AG20443 (cell line): ENCODE measurements at regions not wholly inside any gene's neighbourhood (a gene's known extent, or its start where the extent isn't known, plus 50 kb on each side); places are given as distances from the start of the nearest gene placed in this dataset.

Experiments
- DNase-seq: peaks from one replicate; pipeline ENCODE4 v3.0.0; 2012; ENCODE audit warnings: low spot score, mixed read lengths

- DNase-seq = no peak
Observed at GRCh38 chr16:63372283-63372682, 1336.0 kb upstream of the CDH8 start.

DNA sequence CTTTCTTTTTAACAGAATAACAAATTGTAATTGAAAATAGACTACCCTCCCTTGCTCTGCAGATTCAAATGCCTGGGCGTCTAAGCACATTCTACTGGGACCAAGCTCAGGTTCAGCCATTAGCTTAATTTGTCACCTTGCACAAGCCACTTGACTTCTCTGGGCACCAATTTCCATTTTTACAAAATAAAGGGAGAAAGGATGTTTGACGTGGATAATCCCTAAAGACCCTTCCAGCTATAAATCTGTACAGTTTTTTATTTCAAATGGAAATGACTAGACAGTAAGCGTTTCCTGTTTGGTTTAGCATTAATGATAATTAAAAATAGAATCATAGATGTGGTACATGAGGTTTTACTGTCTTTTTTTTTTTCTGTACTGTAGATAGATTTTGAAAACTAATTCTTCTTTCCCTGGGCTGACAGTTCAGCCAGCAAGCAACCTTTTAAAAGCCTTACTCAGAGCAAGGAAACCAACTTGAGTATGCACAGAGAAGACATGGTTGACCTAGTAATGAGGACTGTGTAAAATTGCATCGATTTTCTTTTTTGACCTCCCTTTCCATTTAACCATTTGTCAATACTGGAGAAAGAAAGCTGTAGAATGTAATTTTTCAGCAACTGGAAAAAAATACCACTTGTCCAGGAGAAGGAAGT lies 1329.5 kb upstream of the CDH8 start:
- DNase-seq = no peak

GRCh38 chr16:63363738-63364137 lies 1327.5 kb upstream of the CDH8 start:
- no peak for DNase-seq

DNA sequence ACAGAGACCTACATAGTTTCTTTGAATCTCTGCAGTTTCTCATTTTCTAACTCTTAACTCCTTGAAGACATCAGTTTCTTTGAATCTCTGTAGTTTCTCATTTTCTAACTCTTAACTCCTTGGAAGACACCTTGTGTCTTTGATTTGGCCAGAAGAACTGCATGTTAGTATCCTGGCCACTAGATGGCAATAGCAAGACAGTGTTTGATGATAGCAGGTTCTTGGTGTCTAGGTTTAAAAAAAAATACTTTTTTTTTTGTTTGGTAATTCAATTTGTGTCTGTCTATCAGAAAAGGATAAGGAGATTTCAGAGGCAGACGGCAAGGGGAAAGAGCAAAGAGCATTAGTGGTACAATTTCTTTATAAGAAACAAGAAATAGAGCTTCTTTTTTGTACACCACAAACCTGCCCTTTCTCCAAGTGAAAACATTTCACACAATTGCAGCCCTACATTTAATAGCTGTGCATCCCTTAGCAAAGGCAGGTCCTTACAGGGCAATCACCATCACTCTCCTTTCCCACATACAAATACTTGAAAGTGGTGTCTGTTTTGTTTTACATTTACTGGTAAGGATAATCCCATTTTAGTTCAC lies 1324.9 kb upstream of the CDH8 start:
- DNase-seq = peak; percentile 61

GRCh38 chr16:63349961-63350360 lies 1313.7 kb upstream of the CDH8 start:
- no peak for DNase-seq

DNA sequence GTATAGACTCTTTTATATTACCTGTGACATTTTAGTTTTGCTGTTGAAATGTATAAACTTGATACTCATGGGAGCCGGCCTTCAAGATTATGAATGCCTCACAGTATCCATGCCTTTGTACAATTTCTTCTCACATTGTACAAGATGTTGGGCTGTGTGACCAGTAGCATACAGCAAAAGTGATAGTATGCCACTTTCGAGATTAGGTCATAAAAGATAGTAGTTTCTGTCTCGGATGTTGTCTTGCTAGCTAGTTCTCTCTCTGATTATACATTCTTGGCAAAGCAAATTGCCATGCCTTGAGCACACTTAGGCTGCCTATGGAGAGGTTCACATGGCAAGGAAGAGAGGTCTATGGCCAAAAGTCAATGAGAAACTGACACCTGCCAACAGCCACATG lies 1309.8 kb upstream of the CDH8 start:
- DNase-seq = no peak

- DNase-seq = no peak
Observed at GRCh38 chr16:63337264-63337663, 1301.0 kb upstream of the CDH8 start.

DNA sequence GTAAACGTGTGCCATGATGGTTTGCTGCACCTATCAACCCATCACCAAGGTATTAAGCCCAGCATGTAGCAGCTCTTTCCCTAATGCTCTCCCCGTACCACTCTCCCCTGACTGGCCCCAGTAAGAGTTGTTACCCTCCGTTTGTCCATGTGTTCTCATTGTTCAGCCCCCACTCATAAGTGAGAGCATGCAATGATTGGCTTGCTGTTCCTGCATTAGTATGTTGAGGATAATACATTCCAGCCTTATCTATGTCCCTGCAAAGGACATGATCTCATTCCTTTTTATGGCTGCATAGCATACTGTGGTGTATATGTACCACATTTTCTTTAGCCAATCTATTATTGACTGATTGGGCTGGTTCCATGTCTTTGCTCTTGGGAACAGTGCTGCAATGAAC lies 1294.9 kb upstream of the CDH8 start:
- no peak for DNase-seq

DNA sequence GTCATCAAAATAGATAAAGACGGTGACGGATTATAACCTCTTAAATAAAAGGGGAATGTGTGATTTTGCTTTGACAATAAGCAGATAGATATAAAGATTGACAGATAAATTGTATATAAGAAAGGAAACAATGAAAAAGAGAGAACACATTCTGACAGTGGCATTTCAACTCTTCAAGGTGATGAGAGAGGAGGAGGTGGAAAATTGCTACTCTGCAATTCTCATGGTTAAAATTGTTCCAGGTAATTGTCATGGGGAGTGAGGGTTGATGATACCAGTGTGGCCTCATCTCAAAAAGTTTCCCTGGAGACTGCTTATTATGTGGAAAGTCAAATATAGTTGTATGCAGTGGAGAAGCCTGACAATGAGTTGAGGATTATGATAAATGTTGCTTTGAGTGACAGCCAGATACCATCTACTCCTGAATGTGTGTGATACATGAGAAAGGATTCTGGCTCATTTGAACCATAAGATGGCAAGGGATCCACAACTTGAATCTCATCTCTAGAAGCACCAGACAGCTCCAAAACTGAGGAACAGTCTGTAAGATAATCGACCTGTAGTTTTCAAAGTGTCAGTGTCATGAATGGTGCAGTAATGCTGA lies 1290.6 kb upstream of the CDH8 start:
- DNase-seq = no peak

DNA sequence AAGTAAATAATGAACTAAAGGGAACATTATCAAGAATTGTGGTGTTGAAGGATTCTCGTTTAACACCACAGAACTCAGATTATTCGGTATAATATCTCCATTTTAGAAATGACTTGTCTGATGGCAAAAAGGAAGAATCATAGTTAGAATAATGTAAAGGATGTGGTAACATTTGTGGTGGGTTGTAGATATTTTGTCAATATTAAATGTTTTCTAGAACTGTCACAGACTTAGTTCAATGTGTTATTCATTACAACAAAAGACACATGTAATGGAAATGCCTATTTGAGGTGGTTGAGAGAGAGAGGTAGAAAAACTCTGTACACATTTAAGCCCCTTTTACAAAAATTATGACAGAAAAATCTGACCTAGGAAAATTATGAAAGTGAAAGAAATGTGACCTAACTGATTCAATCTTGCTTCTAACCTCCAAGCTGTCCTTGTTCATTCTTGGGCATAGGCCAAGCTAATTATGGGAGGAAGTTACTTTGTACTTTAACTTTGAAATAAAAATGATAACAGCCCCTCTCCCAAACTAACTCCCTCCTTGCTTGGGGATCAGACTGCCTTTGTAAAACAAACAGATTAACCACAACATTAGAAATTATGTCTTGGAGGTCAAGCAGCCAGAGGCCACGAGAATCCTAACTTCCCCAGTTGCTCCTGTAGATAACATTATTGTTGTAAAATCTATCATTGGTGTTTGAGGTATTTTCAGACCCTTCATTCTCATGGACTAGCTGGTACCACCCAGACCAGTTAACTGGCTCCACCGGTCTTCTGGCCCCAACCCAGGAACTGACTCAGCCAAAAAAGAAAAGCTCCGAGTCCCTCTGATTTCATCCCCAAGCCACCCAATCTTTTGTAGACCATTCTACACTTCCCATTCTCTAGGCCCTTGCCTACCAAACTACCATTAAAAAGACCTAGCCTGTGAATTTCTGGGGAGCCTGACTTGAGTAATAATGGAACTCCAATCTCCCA lies 1287.8 kb upstream of the CDH8 start:
- DNase-seq = no peak

DNA sequence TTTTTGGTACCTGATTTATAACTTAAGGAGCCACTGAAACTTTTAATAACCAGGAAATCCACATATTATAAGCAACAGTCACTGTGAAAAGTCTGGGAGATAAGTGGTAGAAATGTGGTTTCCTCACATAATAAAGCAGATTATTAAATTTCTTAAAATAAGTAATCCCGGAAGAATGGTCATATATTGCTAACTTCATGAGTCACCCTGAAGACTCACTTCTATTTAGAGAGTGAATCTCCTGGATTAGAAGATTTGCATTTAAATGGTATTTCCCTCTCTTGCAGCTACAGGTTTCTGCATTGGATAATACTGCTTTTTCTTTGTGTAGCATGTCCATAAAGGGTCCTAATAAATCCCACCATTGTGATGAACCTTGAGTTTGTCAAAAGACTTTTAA lies 1286.8 kb upstream of the CDH8 start:
- no peak for DNase-seq

DNA sequence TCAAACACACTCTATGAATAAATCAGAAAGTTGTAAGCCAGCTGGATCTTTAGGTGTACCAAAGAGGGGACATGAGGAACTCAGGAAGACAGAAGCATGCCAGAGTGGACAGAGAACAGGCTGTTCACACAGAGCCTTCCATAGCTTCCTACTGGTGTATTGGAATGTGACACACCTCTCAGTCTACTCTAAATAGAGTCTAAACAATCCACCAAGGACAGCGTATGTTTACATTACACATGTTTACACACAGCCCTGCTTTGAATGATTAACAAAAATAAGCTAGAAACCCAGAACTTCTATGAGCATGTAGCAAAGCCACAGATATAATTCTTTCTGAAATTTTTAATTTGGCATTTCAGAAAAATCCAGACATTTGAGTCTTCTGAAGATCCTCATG lies 1279.0 kb upstream of the CDH8 start:
- no peak for DNase-seq

- DNase-seq = no peak
Observed at GRCh38 chr16:63312346-63312745, 1276.1 kb upstream of the CDH8 start.

DNA sequence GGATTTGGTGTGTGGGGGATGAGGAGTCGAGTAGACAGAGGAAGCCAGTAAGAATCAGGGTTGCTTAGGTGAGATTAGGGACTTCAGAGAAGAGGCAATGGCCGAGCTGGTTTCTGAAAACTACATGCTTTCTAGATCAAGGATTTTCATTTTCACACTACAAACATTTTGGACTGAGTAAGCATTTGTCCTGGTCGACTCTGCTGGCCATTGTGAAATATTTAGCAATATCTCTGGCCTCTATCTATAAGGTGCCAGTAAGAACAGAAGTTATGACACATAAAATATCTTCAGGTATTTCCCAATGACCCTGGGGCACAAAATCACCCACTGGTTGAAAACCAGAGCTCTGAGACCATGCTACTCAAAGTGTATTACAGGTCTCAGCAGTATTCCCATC lies 1275.1 kb upstream of the CDH8 start:
- DNase-seq = no peak

- no peak for DNase-seq
Observed at GRCh38 chr16:63302811-63303210, 1266.6 kb upstream of the CDH8 start.

DNA sequence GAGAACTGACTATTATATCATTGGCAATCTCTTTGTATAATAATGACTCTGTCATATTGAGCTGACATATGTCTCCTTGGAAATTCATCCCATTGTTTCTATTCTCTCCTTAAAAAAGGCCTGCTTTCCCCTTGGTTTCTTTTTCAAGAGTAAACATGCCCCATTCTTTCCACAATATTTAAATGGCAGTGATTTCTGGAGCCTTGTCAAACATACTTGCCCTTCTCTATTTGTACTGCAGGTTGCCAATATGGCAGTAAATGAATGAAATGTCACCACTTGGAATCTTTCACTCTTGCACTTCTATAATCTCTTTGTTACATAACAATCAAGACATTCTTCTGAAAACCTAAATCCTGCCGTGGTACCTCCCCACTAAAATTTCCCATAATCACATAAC lies 1265.1 kb upstream of the CDH8 start:
- no peak for DNase-seq

GRCh38 chr16:63298993-63299392 lies 1262.8 kb upstream of the CDH8 start:
- DNase-seq = no peak

GRCh38 chr16:63292036-63292435 lies 1255.8 kb upstream of the CDH8 start:
- no peak for DNase-seq

DNA sequence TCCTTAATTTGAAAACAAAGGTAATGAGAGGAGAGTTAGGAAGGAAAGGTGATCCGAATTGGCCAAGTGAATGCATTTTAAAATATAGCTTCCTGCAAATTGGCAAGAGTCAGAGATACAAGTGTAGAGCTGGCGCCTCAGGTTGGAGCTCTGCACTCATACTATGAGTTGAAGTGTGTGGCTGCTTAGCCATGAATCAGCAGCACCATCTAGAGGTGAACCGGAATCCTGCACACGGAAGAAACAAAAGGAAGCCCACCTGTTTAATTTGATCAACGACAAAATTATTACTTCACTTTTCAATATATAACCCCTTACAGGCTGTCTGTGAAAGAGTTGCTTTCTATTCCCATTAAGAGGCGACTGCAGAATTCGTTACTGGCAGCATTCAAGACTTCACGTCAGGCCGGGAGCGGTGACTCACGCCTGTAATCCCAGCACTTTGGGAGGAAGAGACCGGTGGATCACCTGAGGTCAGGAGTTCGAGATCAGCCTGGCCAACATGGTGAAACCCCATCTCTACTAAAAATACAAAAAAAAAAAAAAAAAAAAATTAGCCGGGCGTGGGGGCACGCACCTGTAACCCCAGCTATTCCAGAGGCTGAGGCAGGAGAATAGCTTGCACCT lies 1253.7 kb upstream of the CDH8 start:
- DNase-seq = peak; percentile 19

DNA sequence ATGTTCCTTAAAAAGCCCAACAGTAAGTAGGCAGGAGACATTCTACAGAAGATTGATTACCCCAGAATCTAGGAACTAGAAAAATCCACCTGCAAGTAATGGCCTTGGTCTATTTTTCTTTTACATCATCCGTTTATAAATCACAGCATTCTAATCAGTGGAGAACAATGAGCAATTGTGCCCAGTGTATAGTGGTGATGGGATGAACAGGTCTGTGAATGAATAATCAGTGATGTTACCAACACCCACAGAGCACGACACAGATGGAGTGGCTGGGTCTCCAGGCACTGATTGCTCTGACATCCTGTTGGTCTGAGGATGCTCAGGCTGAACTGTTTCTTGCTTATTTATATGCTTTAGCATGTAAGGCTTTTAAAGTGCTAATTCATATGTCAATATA lies 1251.2 kb upstream of the CDH8 start:
- DNase-seq = no peak

GRCh38 chr16:63283721-63284120 lies 1247.5 kb upstream of the CDH8 start:
- DNase-seq = no peak

GRCh38 chr16:63244631-63245030 lies 1208.4 kb upstream of the CDH8 start:
- DNase-seq = no peak
